ENCODE measurements at regions not wholly inside any gene's neighbourhood (a gene's known extent, or its start where the extent isn't known, plus 50 kb on each side); places are given as distances from the start of the nearest gene placed in this dataset.
"Not testable (repeated sequence)": the region's sequence is repeated elsewhere in the genome, so short reads cannot be mapped to it uniquely, and the experiment has no call there.

DNA sequence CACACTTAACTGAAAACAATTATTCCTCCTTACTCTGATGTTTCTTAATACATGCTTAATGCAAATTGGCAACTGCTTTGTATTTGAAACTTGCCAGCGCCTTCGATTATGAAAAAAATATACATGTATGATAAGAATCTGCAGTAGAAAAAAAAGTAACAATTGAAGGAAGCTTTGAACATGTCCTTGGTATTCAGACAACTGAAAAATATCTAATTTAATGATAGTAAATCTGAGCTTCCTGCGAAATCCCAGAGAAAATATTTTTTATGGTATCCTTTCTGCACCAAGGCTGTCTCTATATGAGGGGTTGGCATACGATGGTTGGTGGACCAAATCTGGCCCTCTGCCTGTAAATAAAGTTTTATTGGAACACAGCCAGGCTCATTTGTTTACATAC is 186.2 kb downstream of the HDGFL1 start:
- Histone ChIP-seq H3K9ac (ENCODE audit: insufficient read length) (no peak overlapping the region), H3K9me3 (ENCODE audit: low read depth, low read length) (no peaks in the 10 kb centered on the region), H3K27ac (no peak overlapping the region), H3K4me3 (no peak overlapping the region), H3K36me3 (ENCODE audit: insufficient read depth, low read length) (no peaks in the 10 kb centered on the region)
- TF ChIP-seq EZH2 (IDR thresholded peaks at IDR 0.05) = no peak
- no peak for TF ChIP-seq POLR2AphosphoS5 (IDR thresholded peaks at IDR 0.05; ENCODE audit: borderline replicate concordance, low read depth, low read length)
- TF ChIP-seq FOXP2 (optimal IDR thresholded peaks at IDR 0.05; ENCODE audit: control extremely low read depth, extremely low read length, insufficient read depth) = no peak
- DNase-seq (ENCODE audit: low read depth, low spot score) = no peak

DNA sequence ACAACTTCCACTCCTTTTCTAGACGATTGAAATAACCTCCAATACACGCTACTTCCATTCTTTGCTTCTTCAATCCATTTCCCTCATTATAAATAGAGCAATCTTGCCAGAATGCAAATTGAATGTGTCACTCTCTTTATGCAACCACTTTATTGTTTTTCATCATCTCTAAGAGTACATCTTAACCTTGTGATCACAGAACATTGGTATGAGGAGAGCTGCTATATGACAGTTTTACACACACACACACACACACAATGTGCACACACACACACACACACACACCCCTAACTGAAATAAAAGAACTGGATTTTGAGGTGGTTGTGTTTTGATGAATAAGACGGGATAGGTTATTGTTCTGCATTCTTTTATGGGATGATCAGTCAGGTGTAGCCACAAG is 187.0 kb downstream of the HDGFL1 start:
- no peaks in the 10 kb centered on the region for H3K9me3 ChIP-seq (ENCODE audit: low read depth, low read length)

DNA sequence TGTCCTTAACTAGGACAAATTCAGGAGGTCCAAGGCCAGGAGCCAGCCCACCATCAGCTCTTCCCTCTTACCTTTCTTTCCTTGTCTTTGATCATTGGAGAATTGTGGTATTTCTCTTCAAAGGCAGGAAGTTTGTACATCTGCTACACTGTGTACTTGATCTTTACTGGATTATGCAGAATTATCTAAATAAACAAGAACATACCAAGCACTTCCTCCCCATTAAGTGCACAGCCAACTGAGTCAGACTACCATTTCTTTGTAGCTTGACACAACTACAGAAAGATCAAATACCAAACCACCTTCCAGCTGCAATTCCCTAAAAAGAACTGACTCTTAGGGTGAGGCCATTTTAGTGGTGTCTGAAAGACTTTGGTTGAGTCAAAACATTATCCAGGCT is 195.1 kb downstream of the HDGFL1 start:
- H3K4me3 ChIP-seq = no peak overlapping the region
- TF ChIP-seq EZH2 (IDR thresholded peaks at IDR 0.05) = no peak
- TF ChIP-seq POLR2AphosphoS5 (IDR thresholded peaks at IDR 0.05; ENCODE audit: borderline replicate concordance, low read depth, low read length) = no peak
- TF ChIP-seq FOXP2 (optimal IDR thresholded peaks at IDR 0.05; ENCODE audit: control extremely low read depth, extremely low read length, insufficient read depth) = no peak
- no peaks in the 10 kb centered on the region for H3K36me3 ChIP-seq (ENCODE audit: insufficient read depth, low read length)
- no peak for DNase-seq (ENCODE audit: low read depth, low spot score)
- no peaks in the 10 kb centered on the region for H3K9me3 ChIP-seq (ENCODE audit: low read depth, low read length)
- H3K27ac ChIP-seq = no peak overlapping the region
- no peak overlapping the region for H3K9ac ChIP-seq (ENCODE audit: insufficient read length)

More for the DNA sequence above, 187.0 kb downstream of the HDGFL1 start:
- TF ChIP-seq POLR2AphosphoS5 (IDR thresholded peaks at IDR 0.05; ENCODE audit: borderline replicate concordance, low read depth, low read length) (no peak), FOXP2 (optimal IDR thresholded peaks at IDR 0.05; ENCODE audit: control extremely low read depth, extremely low read length, insufficient read depth) (no peak), EZH2 (IDR thresholded peaks at IDR 0.05) (no peak)
- Histone ChIP-seq H3K9ac (ENCODE audit: insufficient read length) (no peak overlapping the region), H3K4me3 (no peak overlapping the region), H3K36me3 (ENCODE audit: insufficient read depth, low read length) (no peaks in the 10 kb centered on the region), H3K27ac (no peak overlapping the region)
- no peak for DNase-seq (ENCODE audit: low read depth, low spot score)

DNA sequence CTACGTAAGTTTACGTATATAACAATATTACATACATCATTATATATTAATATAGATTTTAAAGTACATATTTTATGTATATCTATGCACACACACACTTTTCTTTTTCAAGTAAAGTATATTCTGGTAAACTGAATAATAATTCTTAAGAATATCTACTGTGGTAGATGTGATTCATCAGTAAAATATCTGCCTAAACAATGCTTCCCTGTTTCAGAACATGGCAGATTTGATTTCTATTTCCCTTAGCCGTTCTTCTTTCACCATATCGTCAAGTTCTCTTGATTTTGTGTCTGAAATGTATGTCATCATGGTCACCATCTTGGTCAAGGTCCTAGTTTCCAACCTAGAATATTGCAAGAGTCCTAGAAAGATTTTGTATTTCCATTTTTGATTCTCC is 195.6 kb downstream of the HDGFL1 start:
- H3K36me3 ChIP-seq (ENCODE audit: insufficient read depth, low read length) = no peaks in the 10 kb centered on the region
- H3K4me3 ChIP-seq = no peak overlapping the region
- TF ChIP-seq EZH2 (IDR thresholded peaks at IDR 0.05) (no peak), FOXP2 (optimal IDR thresholded peaks at IDR 0.05; ENCODE audit: control extremely low read depth, extremely low read length, insufficient read depth) (no peak), POLR2AphosphoS5 (IDR thresholded peaks at IDR 0.05; ENCODE audit: borderline replicate concordance, low read depth, low read length) (no peak)
- no peaks in the 10 kb centered on the region for H3K9me3 ChIP-seq (ENCODE audit: low read depth, low read length)
- no peak overlapping the region for H3K9ac ChIP-seq (ENCODE audit: insufficient read length)
- DNase-seq (ENCODE audit: low read depth, low spot score) = no peak
- no peak overlapping the region for H3K27ac ChIP-seq

DNA sequence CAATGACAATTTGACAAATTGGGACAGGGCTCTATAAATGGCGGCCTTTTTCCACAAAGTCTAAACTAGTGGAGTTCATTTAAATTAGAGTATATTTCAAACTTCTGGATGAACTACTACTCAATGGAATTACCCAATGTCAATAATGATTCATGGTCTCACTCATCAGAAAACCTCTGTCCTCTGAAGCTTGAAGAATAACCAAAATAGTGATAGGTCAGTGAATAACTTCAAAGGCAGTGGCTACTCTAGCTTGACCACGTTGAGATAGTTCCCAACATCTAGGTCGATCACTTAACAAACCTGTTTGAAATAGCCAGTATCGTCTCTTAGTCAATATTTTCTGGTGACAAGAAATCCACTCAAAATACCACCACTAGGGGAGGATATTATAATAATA is 197.6 kb downstream of the HDGFL1 start:
- Histone ChIP-seq H3K9me3 (ENCODE audit: low read depth, low read length) (no peaks in the 10 kb centered on the region), H3K4me3 (no peak overlapping the region), H3K9ac (ENCODE audit: insufficient read length) (no peak overlapping the region), H3K36me3 (ENCODE audit: insufficient read depth, low read length) (no peaks in the 10 kb centered on the region), H3K27ac (no peak overlapping the region)
- TF ChIP-seq POLR2AphosphoS5 (IDR thresholded peaks at IDR 0.05; ENCODE audit: borderline replicate concordance, low read depth, low read length) (no peak), FOXP2 (optimal IDR thresholded peaks at IDR 0.05; ENCODE audit: control extremely low read depth, extremely low read length, insufficient read depth) (no peak), EZH2 (IDR thresholded peaks at IDR 0.05) (no peak)
- no peak for DNase-seq (ENCODE audit: low read depth, low spot score)

DNA sequence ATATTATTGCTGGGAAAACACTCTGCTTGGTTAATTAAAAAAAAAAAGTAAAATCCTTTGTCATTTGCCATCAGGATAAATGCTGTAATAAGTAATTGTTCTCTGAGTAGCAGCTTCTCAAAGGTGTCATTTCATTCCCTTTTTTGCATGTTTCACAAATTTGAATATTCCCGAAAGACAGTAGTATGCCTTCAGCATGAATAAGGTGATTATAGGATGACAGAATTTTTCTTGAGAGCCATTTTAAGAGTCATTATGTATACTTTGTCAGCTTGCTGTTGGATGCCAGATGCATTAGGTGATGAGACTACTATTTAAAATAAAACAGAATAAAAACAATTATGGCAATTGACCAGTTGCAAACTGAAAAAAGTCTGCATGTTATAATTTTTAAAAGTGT is 200.7 kb downstream of the HDGFL1 start:
- H3K9ac ChIP-seq (ENCODE audit: insufficient read length) = no peak overlapping the region
- no peaks in the 10 kb centered on the region for H3K9me3 ChIP-seq (ENCODE audit: low read depth, low read length)
- TF ChIP-seq POLR2AphosphoS5 (IDR thresholded peaks at IDR 0.05; ENCODE audit: borderline replicate concordance, low read depth, low read length) (no peak), EZH2 (IDR thresholded peaks at IDR 0.05) (no peak), FOXP2 (optimal IDR thresholded peaks at IDR 0.05; ENCODE audit: control extremely low read depth, extremely low read length, insufficient read depth) (no peak)

DNA sequence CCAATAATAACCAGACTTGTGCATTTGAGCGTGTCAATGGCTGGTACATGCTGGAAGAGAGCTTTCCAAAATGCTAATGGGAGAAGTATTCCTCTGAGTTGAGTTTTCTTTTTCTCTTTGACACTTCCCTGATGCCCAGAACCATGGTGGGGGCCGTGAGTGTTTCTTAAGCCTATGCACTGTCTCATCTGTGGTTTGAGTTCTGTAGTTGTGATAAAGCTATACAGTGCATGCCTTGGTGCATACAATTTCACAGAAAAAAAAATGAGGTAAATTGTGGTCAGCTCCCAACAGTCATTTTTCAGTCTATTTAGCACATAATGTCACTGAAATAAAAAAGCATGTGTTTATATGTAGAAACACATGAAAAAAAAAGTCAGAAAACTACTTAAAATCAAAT is 204.8 kb downstream of the HDGFL1 start:
- Histone ChIP-seq H3K36me3 (ENCODE audit: insufficient read depth, low read length) (no peaks in the 10 kb centered on the region), H3K27ac (no peak overlapping the region), H3K9me3 (ENCODE audit: low read depth, low read length) (no peaks in the 10 kb centered on the region), H3K9ac (ENCODE audit: insufficient read length) (no peak overlapping the region), H3K4me3 (no peak overlapping the region)
- TF ChIP-seq EZH2 (IDR thresholded peaks at IDR 0.05) = no peak
- no peak for TF ChIP-seq FOXP2 (optimal IDR thresholded peaks at IDR 0.05; ENCODE audit: control extremely low read depth, extremely low read length, insufficient read depth)
- TF ChIP-seq POLR2AphosphoS5 (IDR thresholded peaks at IDR 0.05; ENCODE audit: borderline replicate concordance, low read depth, low read length) = no peak
- DNase-seq (ENCODE audit: low read depth, low spot score) = no peak

More for the DNA sequence above, 200.7 kb downstream of the HDGFL1 start:
- no peak for DNase-seq (ENCODE audit: low read depth, low spot score)
- no peak overlapping the region for H3K4me3 ChIP-seq
- no peaks in the 10 kb centered on the region for H3K36me3 ChIP-seq (ENCODE audit: insufficient read depth, low read length)
- no peak overlapping the region for H3K27ac ChIP-seq

DNA sequence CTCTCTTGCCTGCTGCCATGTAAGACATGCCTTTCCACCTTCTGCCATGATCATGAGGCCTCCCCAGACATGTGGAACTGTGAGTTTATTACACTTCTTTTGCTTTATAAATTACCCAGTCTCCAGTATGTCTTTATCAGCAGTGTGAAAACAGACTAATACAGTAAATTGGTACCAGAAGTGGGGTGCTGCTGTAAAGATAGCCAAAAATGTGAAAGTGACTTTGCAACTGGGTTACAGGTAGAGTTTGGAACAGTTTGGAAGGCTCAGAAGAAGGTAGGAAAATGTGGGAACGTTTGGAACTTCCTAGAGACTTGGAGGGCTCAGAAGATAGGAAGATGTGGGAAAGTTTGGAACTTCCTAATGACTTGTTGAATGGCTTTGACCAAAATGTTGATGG is 209.1 kb downstream of the HDGFL1 start:
- not testable (repeated sequence) for H3K4me3 ChIP-seq; H3K9me3 ChIP-seq (ENCODE audit: low read depth, low read length); H3K36me3 ChIP-seq (ENCODE audit: insufficient read depth, low read length); H3K9ac ChIP-seq (ENCODE audit: insufficient read length); H3K27ac ChIP-seq; DNase-seq (ENCODE audit: low read depth, low spot score)

DNA sequence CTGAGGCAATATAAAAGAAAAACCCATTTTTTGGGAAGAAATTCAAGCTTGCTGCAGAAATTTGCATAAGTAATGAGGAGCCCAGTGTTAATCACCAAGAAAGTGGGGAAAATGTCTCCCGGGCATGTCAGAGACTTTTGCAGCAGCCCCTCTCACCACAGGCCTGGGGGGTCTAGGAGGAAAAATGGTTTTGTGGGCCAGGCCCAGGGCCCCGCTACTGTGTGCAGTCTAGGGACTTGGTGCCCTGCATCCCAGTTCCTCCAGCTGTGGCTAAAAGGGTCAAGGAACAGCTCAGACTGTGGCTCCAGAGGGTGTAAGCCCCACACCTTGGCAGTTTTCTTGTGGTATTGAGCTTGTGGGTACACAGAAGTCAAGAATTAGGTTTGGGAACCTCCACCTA is 209.7 kb downstream of the HDGFL1 start:
- no peaks in the 10 kb centered on the region for H3K9me3 ChIP-seq (ENCODE audit: low read depth, low read length)
- no peak for TF ChIP-seq POLR2AphosphoS5 (IDR thresholded peaks at IDR 0.05; ENCODE audit: borderline replicate concordance, low read depth, low read length)
- no peak for TF ChIP-seq FOXP2 (optimal IDR thresholded peaks at IDR 0.05; ENCODE audit: control extremely low read depth, extremely low read length, insufficient read depth)
- TF ChIP-seq EZH2 (IDR thresholded peaks at IDR 0.05) = no peak
- H3K9ac ChIP-seq (ENCODE audit: insufficient read length) = no peak overlapping the region
- no peak overlapping the region for H3K27ac ChIP-seq
- H3K4me3 ChIP-seq = no peak overlapping the region
- no peak for DNase-seq (ENCODE audit: low read depth, low spot score)
- no peaks in the 10 kb centered on the region for H3K36me3 ChIP-seq (ENCODE audit: insufficient read depth, low read length)
